Transverse colon (tissue), 4 donors: ENCODE measurements at regions not wholly inside any gene's neighbourhood (a gene's known extent, or its start where the extent isn't known, plus 50 kb on each side); places are given as distances from the start of the nearest gene placed in this dataset.

Experiments
- EP300 ChIP-seq: sonication (generic); formaldehyde crosslinking; IDR thresholded peaks from one replicate; pipeline ENCODE4 v1.6.1; 2017; ENCODE audit warnings: antibody characterized with exemption, low read depth
- POLR2A ChIP-seq: fragments of 450-650 bp; IDR thresholded peaks from one replicate; pipeline ENCODE4 v1.6.1; 2016; ENCODE audit warnings: antibody characterized with exemption, mild to moderate bottlenecking, moderate library complexity
- POLR2AphosphoS5 ChIP-seq, 3 donors: sonication (generic); formaldehyde crosslinking; IDR thresholded peaks; one replicate each; pipeline ENCODE4 v1.6.1; 2016; ENCODE audit warnings: antibody characterized with exemption in 3 of 3
- TF ChIP-seq, protein P1 (sequence below), 5 experiments: fragments of 200-600 bp in 3 of 5; fragments of 450-650 bp in 2 of 5; sonication (generic) in 3 of 5; IDR thresholded peaks; 1 replicate in 2 of 5; 2 replicates in 3 of 5; pipeline ENCODE4 v1.5.1; 2016 to 2017; ENCODE audit warnings: antibody characterized with exemption in 5 of 5, inconsistent platforms in 3 of 5, mild to moderate bottlenecking in 2 of 5, moderate library complexity in 1 of 5

DNA sequence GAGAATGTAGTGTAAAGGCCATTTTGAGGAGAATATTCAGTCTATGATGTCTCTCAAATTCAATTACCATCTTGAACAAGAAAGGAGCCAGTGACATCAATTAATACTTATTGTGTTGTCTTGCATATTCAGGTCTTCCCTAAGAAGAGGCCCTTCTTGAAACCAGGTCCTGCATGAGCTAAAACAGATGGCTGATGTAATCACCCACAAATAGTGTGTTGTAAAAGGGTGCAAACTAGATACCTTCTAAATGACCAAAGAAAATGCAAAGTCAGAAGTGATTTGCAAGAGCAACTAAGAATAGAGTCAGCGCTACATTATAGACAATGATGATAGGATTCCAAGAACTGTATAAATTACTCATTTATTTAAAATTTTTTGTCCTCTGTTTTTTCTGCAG is 97.0 kb downstream of the BTBD3 start:
- TF ChIP-seq, protein P1, sequence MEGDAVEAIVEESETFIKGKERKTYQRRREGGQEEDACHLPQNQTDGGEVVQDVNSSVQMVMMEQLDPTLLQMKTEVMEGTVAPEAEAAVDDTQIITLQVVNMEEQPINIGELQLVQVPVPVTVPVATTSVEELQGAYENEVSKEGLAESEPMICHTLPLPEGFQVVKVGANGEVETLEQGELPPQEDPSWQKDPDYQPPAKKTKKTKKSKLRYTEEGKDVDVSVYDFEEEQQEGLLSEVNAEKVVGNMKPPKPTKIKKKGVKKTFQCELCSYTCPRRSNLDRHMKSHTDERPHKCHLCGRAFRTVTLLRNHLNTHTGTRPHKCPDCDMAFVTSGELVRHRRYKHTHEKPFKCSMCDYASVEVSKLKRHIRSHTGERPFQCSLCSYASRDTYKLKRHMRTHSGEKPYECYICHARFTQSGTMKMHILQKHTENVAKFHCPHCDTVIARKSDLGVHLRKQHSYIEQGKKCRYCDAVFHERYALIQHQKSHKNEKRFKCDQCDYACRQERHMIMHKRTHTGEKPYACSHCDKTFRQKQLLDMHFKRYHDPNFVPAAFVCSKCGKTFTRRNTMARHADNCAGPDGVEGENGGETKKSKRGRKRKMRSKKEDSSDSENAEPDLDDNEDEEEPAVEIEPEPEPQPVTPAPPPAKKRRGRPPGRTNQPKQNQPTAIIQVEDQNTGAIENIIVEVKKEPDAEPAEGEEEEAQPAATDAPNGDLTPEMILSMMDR (IDR thresholded peaks at IDR 0.05), result no peak
- TF ChIP-seq POLR2A, result no peak
- TF ChIP-seq POLR2AphosphoS5 (IDR thresholded peaks at IDR 0.05), result no peak
- no peak for TF ChIP-seq EP300
